H9 (cell line): ENCODE measurements at regions not wholly inside any gene's neighbourhood (a gene's known extent, or its start where the extent isn't known, plus 50 kb on each side); places are given as distances from the start of the nearest gene placed in this dataset.

Experiments
- DNase-seq: peaks from one replicate; pipeline ENCODE4 v3.0.0-alpha.2; 2017
- H2AFZ ChIP-seq: one replicate; pipeline ENCODE4 v1.6.1; 2013; ENCODE audit warnings: mild to moderate bottlenecking, low read length, control low read depth, moderate library complexity
- H2AK5ac ChIP-seq: 2 replicates; pipeline ENCODE4 v1.6.1; 2013; ENCODE audit warnings: low read length, control low read depth, mixed read lengths; ENCODE audit not compliant: insufficient read length
- H2BK120ac ChIP-seq: one replicate; pipeline ENCODE4 v1.6.1; 2013; ENCODE audit warnings: low read depth, mild to moderate bottlenecking, low read length, control low read depth, inconsistent platforms; ENCODE audit not compliant: poor library complexity, severe bottlenecking
- H2BK12ac ChIP-seq: 2 replicates; pipeline ENCODE4 v1.6.1; 2013; ENCODE audit warnings: low read length, control low read depth, mixed read lengths, low read depth; ENCODE audit not compliant: insufficient read length
- H2BK15ac ChIP-seq: 2 replicates; pipeline ENCODE4 v1.6.1; 2013; ENCODE audit warnings: low read depth, low read length, control low read depth
- H2BK20ac ChIP-seq: one replicate; pipeline ENCODE4 v1.6.1; 2013; ENCODE audit warnings: low read depth, mild to moderate bottlenecking, low read length, control low read depth, inconsistent platforms; ENCODE audit not compliant: poor library complexity, severe bottlenecking
- H2BK5ac ChIP-seq: 2 replicates; pipeline ENCODE4 v1.6.1; 2013; ENCODE audit warnings: low read length, control low read depth, mixed read lengths; ENCODE audit not compliant: insufficient read length
- H3K14ac ChIP-seq: 2 replicates; pipeline ENCODE4 v1.6.1; 2013; ENCODE audit warnings: low read length, control low read depth; ENCODE audit not compliant: insufficient read depth
- H3K18ac ChIP-seq: 2 replicates; pipeline ENCODE4 v1.6.1; 2013; ENCODE audit warnings: low read depth, mild to moderate bottlenecking, mixed read lengths, low read length, control low read depth; ENCODE audit not compliant: insufficient read length
- H3K23ac ChIP-seq: 2 replicates; pipeline ENCODE4 v1.6.1; 2013; ENCODE audit warnings: low read length, control low read depth, mixed read lengths, low read depth; ENCODE audit not compliant: insufficient read length
- H3K23me2 ChIP-seq: 2 replicates; pipeline ENCODE4 v1.6.1; 2013; ENCODE audit warnings: low read depth, mild to moderate bottlenecking, mixed read lengths, low read length, control low read depth; ENCODE audit not compliant: insufficient read length, poor library complexity, severe bottlenecking
- H3K27ac ChIP-seq: 2 replicates; pipeline ENCODE4 v1.5.1; 2013; ENCODE audit warnings: low read length, control low read depth, mixed read lengths, low read depth; ENCODE audit not compliant: insufficient read length
- H3K27me3 ChIP-seq: 2 replicates; pipeline ENCODE4 v1.6.1; 2013; ENCODE audit warnings: low read length, control low read depth, inconsistent platforms; ENCODE audit not compliant: insufficient read depth
- H3K4ac ChIP-seq: 2 replicates; pipeline ENCODE4 v1.6.1; 2013; ENCODE audit warnings: low read depth, mild to moderate bottlenecking, control low read depth, inconsistent platforms, low read length, moderate library complexity
- H3K4me1 ChIP-seq: 2 replicates; pipeline ENCODE4 v1.6.1; 2013; ENCODE audit warnings: low read length, control low read depth, inconsistent platforms; ENCODE audit not compliant: insufficient read depth
- H3K4me2 ChIP-seq: 2 replicates; pipeline ENCODE4 v1.6.1; 2013; ENCODE audit warnings: low read length, control low read depth, mixed read lengths; ENCODE audit not compliant: insufficient read length, insufficient read depth
- H3K56ac ChIP-seq: 2 replicates; pipeline ENCODE4 v1.6.1; 2013; ENCODE audit warnings: low read depth, mild to moderate bottlenecking, mixed read lengths, low read length, control low read depth; ENCODE audit not compliant: insufficient read length
- H3K79me1 ChIP-seq: 2 replicates; pipeline ENCODE4 v1.6.1; 2013; ENCODE audit warnings: low read depth, mild to moderate bottlenecking, moderate library complexity, low read length, control low read depth, inconsistent platforms; ENCODE audit not compliant: insufficient read depth, poor library complexity, severe bottlenecking
- H3K79me2 ChIP-seq: 2 replicates; pipeline ENCODE4 v1.6.1; 2013; ENCODE audit warnings: low read length, control low read depth, inconsistent platforms; ENCODE audit not compliant: insufficient read depth
- H3K9ac ChIP-seq: 2 replicates; pipeline ENCODE4 v1.6.1; 2013; ENCODE audit warnings: low read length, control low read depth, mixed read lengths; ENCODE audit not compliant: insufficient read length; ENCODE audit errors: extremely low read depth
- H3K9me3 ChIP-seq: one replicate; pipeline ENCODE4 v1.6.1; 2013; ENCODE audit warnings: low read depth, low read length, inconsistent platforms; ENCODE audit not compliant: control insufficient read depth
- H3T11ph ChIP-seq: one replicate; pipeline ENCODE4 v1.6.1; 2013; ENCODE audit warnings: mild to moderate bottlenecking, low read length, control low read depth, inconsistent platforms
- H4K20me1 ChIP-seq: one replicate; pipeline ENCODE4 v1.6.1; 2013; ENCODE audit not compliant: control insufficient read depth, insufficient read length, insufficient read depth
- H4K5ac ChIP-seq: 2 replicates; pipeline ENCODE4 v1.6.1; 2013; ENCODE audit warnings: low read depth, mild to moderate bottlenecking, mixed read lengths, low read length, control low read depth; ENCODE audit not compliant: insufficient read length
- H4K8ac ChIP-seq: replicated peaks from 2 replicates; pipeline ENCODE4 v1.6.1; 2013; ENCODE audit warnings: low read length, control low read depth, mixed read lengths, low read depth; ENCODE audit not compliant: insufficient read length
- H4K91ac ChIP-seq: 2 replicates; pipeline ENCODE4 v1.6.1; 2013; ENCODE audit warnings: low read depth, mild to moderate bottlenecking, moderate library complexity, mixed read lengths, low read length, control low read depth; ENCODE audit not compliant: insufficient read length
- H3K27ac Mint-ChIP-seq, 3 experiments: 2 replicates in 2 of 3; 3 replicates in 1 of 3; pipeline ENCODE4 v1.8.0; 2020 to 2021; ENCODE audit warnings: mixed read lengths in 3 of 3, mild to moderate bottlenecking in 1 of 3, moderate library complexity in 1 of 3
- H3K27me3 Mint-ChIP-seq: 2 replicates; pipeline ENCODE4 v1.8.0; 2021; ENCODE audit warnings: low read depth, mild to moderate bottlenecking, moderate library complexity, mixed read lengths
- H3K36me3 Mint-ChIP-seq, 3 experiments: 2 replicates in 2 of 3; 3 replicates in 1 of 3; pipeline ENCODE4 v1.8.0; 2020 to 2021; ENCODE audit warnings: low read depth in 3 of 3, mixed read lengths in 3 of 3; ENCODE audit not compliant: insufficient read depth in 1 of 3
- H3K4me1 Mint-ChIP-seq, 2 experiments: 2 replicates each; pipeline ENCODE4 v1.8.0; 2020; ENCODE audit warnings: mixed read lengths in 2 of 2
- H3K4me3 Mint-ChIP-seq, 2 experiments: 2 replicates in 1 of 2; 3 replicates in 1 of 2; pipeline ENCODE4 v1.8.0; 2020 to 2021; ENCODE audit warnings: mild to moderate bottlenecking in 2 of 2, mixed read lengths in 2 of 2, moderate library complexity in 1 of 2
- H3K9me3 Mint-ChIP-seq, 2 experiments: 2 replicates in 1 of 2; 3 replicates in 1 of 2; pipeline ENCODE4 v1.8.0; 2020; ENCODE audit warnings: mild to moderate bottlenecking in 2 of 2, mixed read lengths in 2 of 2, moderate library complexity in 1 of 2
- CTCF ChIP-seq: fragments of 200-600 bp; sonication (generic); conservative IDR thresholded peaks from 3 replicates; pipeline ENCODE4 v1.8.0; 2021; ENCODE audit warnings: antibody characterized with exemption, mild to moderate bottlenecking
- WGBS: extraction: QIAGEN DNeasy Blood & Tissue Kit; methylation state at CpG from one replicate; pipeline ENCODE4 v1.1.7; 2013; ENCODE audit warnings: missing lambda C conversion rate, low lambda C conversion rate, mixed read lengths; ENCODE audit not compliant: insufficient read length; ENCODE audit errors: extremely low coverage; 5-methylcytosine and 5-hydroxymethylcytosine counted together

DNA sequence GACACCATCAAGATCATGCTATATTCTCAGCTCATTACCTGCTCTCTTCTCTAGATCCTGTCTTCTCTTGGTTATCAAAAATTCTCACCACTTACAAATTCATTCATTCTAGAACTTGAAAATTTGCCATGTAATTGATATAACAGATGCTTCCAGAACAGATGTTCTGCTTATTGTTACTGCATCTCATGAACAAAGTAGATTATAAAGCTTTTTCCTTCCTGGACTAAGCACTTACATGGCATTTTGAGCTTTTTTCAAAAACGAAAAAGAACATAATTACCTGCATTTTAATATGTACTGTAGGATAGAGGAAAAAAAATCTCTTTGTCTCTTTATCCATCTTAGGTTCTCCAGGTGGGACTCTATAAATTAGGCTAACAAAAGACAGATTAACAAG, 79.6 kb upstream of the CREB1 start:
- peaks cover 7 to 10% of the 10 kb centered on the region in 2 experiments; a peak in 4 of 5 replicates for H3K9me3 Mint-ChIP-seq
- no peaks in the 10 kb centered on the region for H3K23me2 ChIP-seq
- no peak overlapping the region for H2AFZ ChIP-seq
- no peak overlapping the region for H3K4me2 ChIP-seq
- H4K8ac ChIP-seq: no peak overlapping the region
- no peak overlapping the region for H3K23ac ChIP-seq
- H3K9ac ChIP-seq: no peak overlapping the region
- H3K27me3 Mint-ChIP-seq: no peaks in the 10 kb centered on the region
- H3T11ph ChIP-seq: no peak overlapping the region
- TF ChIP-seq CTCF: no peak
- H3K27me3 ChIP-seq: no peaks in the 10 kb centered on the region
- no peak overlapping the region for H3K14ac ChIP-seq
- H4K91ac ChIP-seq: no peak overlapping the region
- H4K5ac ChIP-seq: no peak overlapping the region
- H3K79me1 ChIP-seq: no peaks in the 10 kb centered on the region
- no peak for DNase-seq
- H3K56ac ChIP-seq: no peak overlapping the region
- H2BK12ac ChIP-seq: no peak overlapping the region
- no peaks in the 10 kb centered on the region for H4K20me1 ChIP-seq
- no peak overlapping the region for H3K18ac ChIP-seq
- no peak overlapping the region for H3K27ac ChIP-seq
- H3K4me1 Mint-ChIP-seq: peaks cover 45 to 52% of the 10 kb centered on the region in 2 experiments
- no peak overlapping the region for H2BK120ac ChIP-seq
- no CpG with 5 or more reads among the region's 1 CpG for whole genome bisulfite sequencing
- H3K4me3 Mint-ChIP-seq: peak overlapping the region in 1 of 2 experiments; percentile 28; a peak in 1 of 5 replicates
- peak overlapping the region; percentile 55 to 75 (median 59); a peak in 6 of 7 replicates for H3K27ac Mint-ChIP-seq
- no peak overlapping the region for H3K4ac ChIP-seq
- H2BK15ac ChIP-seq: no peak overlapping the region
- peaks cover 2 to 12% (median 4%) of the 10 kb centered on the region in 3 experiments; a peak in 6 of 7 replicates for H3K36me3 Mint-ChIP-seq
- peaks cover 8% of the 10 kb centered on the region; the same call in 1 of the 2 replicates for H3K4me1 ChIP-seq
- H3K9me3 ChIP-seq: no peaks in the 10 kb centered on the region
- H2BK5ac ChIP-seq: no peak overlapping the region
- H3K79me2 ChIP-seq: no peaks in the 10 kb centered on the region
- no peak overlapping the region for H2BK20ac ChIP-seq
- H2AK5ac ChIP-seq: no peak overlapping the region
